ENCODE measurements at regions not wholly inside any gene's neighbourhood (a gene's known extent, or its start where the extent isn't known, plus 50 kb on each side); places are given as distances from the start of the nearest gene placed in this dataset.

GRCh38 chr3:18730491-18730890 is 305.4 kb upstream of the SATB1 start:
- TF ChIP-seq CTCF (IDR thresholded peaks at IDR 0.05) (no peak), POLR2A (IDR thresholded peaks at IDR 0.05) (no peak)

All from adrenal gland (tissue), 5 donors.